IPS-15b (cell line): ENCODE measurements at regions not wholly inside any gene's neighbourhood (a gene's known extent, or its start where the extent isn't known, plus 50 kb on each side); places are given as distances from the start of the nearest gene placed in this dataset.
"Not testable (repeated sequence)": the region's sequence is repeated elsewhere in the genome, so short reads cannot be mapped to it uniquely, and the experiment has no call there.

Source experiments
- H3K27me3 ChIP-seq: one replicate; pipeline ENCODE4 v1.6.1; 2013; ENCODE audit warnings: low read length; ENCODE audit not compliant: control insufficient read depth, insufficient read depth
- H3K36me3 ChIP-seq: one replicate; pipeline ENCODE4 v1.6.1; 2013; ENCODE audit warnings: low read length; ENCODE audit not compliant: control insufficient read depth, insufficient read depth
- H3K4me1 ChIP-seq: one replicate; pipeline ENCODE4 v1.6.1; 2013; ENCODE audit warnings: mild to moderate bottlenecking, low read length; ENCODE audit not compliant: control insufficient read depth, insufficient read depth
- H3K4me3 ChIP-seq: one replicate; pipeline ENCODE4 v1.5.1; 2013; ENCODE audit warnings: low read depth, low read length
- H3K9ac ChIP-seq: one replicate; pipeline ENCODE4 v1.6.1; 2013; ENCODE audit warnings: low read depth, mild to moderate bottlenecking, low read length
- H3K9me3 ChIP-seq: one replicate; pipeline ENCODE4 v1.6.1; 2013; ENCODE audit warnings: mild to moderate bottlenecking, low read length; ENCODE audit not compliant: control insufficient read depth, insufficient read depth

GRCh38 chrX:52261125-52261462, 76.4 kb downstream of the MAGED4 start:
- Histone ChIP-seq H3K36me3 (no peaks in the 10 kb centered on the region), H3K9me3 (no peaks in the 10 kb centered on the region), H3K4me1 (peaks cover 4% of the 10 kb centered on the region), H3K9ac (no peak overlapping the region), H3K27me3 (no peaks in the 10 kb centered on the region), H3K4me3 (peak overlapping the region; percentile 75)

GRCh38 chrX:52261463-52262194, 76.9 kb downstream of the MAGED4 start:
- Histone ChIP-seq H3K4me1 (peaks cover 4% of the 10 kb centered on the region), H3K36me3 (no peaks in the 10 kb centered on the region), H3K9ac (peak overlapping the region; percentile 60), H3K9me3 (no peaks in the 10 kb centered on the region), H3K4me3 (peak overlapping the region; percentile 75), H3K27me3 (no peaks in the 10 kb centered on the region)

- peak overlapping the region; percentile 75 for H3K4me3 ChIP-seq
- no peaks in the 10 kb centered on the region for H3K36me3 ChIP-seq
- H3K9me3 ChIP-seq: no peaks in the 10 kb centered on the region
- H3K27me3 ChIP-seq: no peaks in the 10 kb centered on the region
- peaks cover 4% of the 10 kb centered on the region for H3K4me1 ChIP-seq
- H3K9ac ChIP-seq: no peak overlapping the region
Observed at GRCh38 chrX:52262195-52262546, 77.5 kb downstream of the MAGED4 start.

- Histone ChIP-seq H3K9ac (no peak overlapping the region), H3K27me3 (no peaks in the 10 kb centered on the region), H3K9me3 (no peaks in the 10 kb centered on the region), H3K4me1 (peaks cover 4% of the 10 kb centered on the region), H3K36me3 (no peaks in the 10 kb centered on the region), H3K4me3 (no peak overlapping the region)
Observed at GRCh38 chrX:52263417-52263816, 78.7 kb downstream of the MAGED4 start.

- Histone ChIP-seq H3K36me3 (no peaks in the 10 kb centered on the region), H3K9me3 (no peaks in the 10 kb centered on the region)
Observed at GRCh38 chrX:52265713-52266112, 81.0 kb downstream of the MAGED4 start.

GRCh38 chrX:52268502-52268901, 83.8 kb downstream of the MAGED4 start:
- not testable (repeated sequence) for H3K9me3 ChIP-seq, H3K9ac ChIP-seq

More at GRCh38 chrX:52265713-52266112, 81.0 kb downstream of the MAGED4 start:
- Histone ChIP-seq H3K9ac (no peak overlapping the region), H3K27me3 (no peaks in the 10 kb centered on the region), H3K4me1 (peaks cover 2% of the 10 kb centered on the region), H3K4me3 (no peak overlapping the region)

GRCh38 chrX:52270453-52271116, 85.9 kb downstream of the MAGED4 start:
- Histone ChIP-seq H3K36me3 (no peaks in the 10 kb centered on the region), H3K27me3 (no peaks in the 10 kb centered on the region), H3K4me1 (no peaks in the 10 kb centered on the region), H3K9ac (no peak overlapping the region), H3K9me3 (no peaks in the 10 kb centered on the region), H3K4me3 (no peak overlapping the region)

More at GRCh38 chrX:52268502-52268901, 83.8 kb downstream of the MAGED4 start:
- H3K4me3 ChIP-seq, H3K36me3 ChIP-seq, H3K4me1 ChIP-seq, H3K27me3 ChIP-seq: not testable (repeated sequence)

- Histone ChIP-seq H3K36me3 (no peaks in the 10 kb centered on the region), H3K4me1 (no peaks in the 10 kb centered on the region), H3K27me3 (no peaks in the 10 kb centered on the region), H3K9me3 (no peaks in the 10 kb centered on the region), H3K9ac (no peak overlapping the region), H3K4me3 (no peak overlapping the region)
Observed at GRCh38 chrX:52271206-52271605, 86.5 kb downstream of the MAGED4 start.

GRCh38 chrX:52277666-52278065, 91.2 kb upstream of the XAGE2 start:
- Histone ChIP-seq H3K9me3 (no peaks in the 10 kb centered on the region), H3K36me3 (no peaks in the 10 kb centered on the region), H3K9ac (no peak overlapping the region), H3K4me3 (no peak overlapping the region), H3K4me1 (no peaks in the 10 kb centered on the region), H3K27me3 (no peaks in the 10 kb centered on the region)

GRCh38 chrX:52280812-52281211, 88.0 kb upstream of the XAGE2 start:
- Histone ChIP-seq H3K4me1 (no peaks in the 10 kb centered on the region), H3K9ac (no peak overlapping the region), H3K4me3 (no peak overlapping the region), H3K9me3 (peaks cover 4% of the 10 kb centered on the region), H3K27me3 (no peaks in the 10 kb centered on the region), H3K36me3 (no peaks in the 10 kb centered on the region)

- Histone ChIP-seq H3K4me1 (no peaks in the 10 kb centered on the region), H3K27me3 (no peaks in the 10 kb centered on the region), H3K4me3 (no peak overlapping the region), H3K9me3 (peaks cover 15% of the 10 kb centered on the region), H3K9ac (no peak overlapping the region), H3K36me3 (no peaks in the 10 kb centered on the region)
Observed at GRCh38 chrX:52284865-52285264, 84.0 kb upstream of the XAGE2 start.

- not testable (repeated sequence) for H3K9me3 ChIP-seq, H3K4me1 ChIP-seq, H3K9ac ChIP-seq, H3K36me3 ChIP-seq, H3K4me3 ChIP-seq, H3K27me3 ChIP-seq
Observed at GRCh38 chrX:52298968-52299367, 69.9 kb upstream of the XAGE2 start.
